Testis (tissue), 2 donors: ENCODE measurements at regions not wholly inside any gene's neighbourhood (a gene's known extent, or its start where the extent isn't known, plus 50 kb on each side); places are given as distances from the start of the nearest gene placed in this dataset.

Source experiments
- CTCF ChIP-seq, 3 experiments: fragments of 450-650 bp in 2 of 3; fragments of 200-600 bp in 1 of 3; sonication (generic) in 1 of 3; IDR thresholded peaks; one replicate each; pipeline ENCODE4 v1.5.1; 2016 to 2019; ENCODE audit warnings: antibody characterized with exemption in 3 of 3, mild to moderate bottlenecking in 2 of 3, moderate library complexity in 1 of 3
- POLR2A ChIP-seq: fragments of 450-650 bp; IDR thresholded peaks from one replicate; pipeline ENCODE4 v1.6.1; 2017; ENCODE audit warnings: antibody characterized with exemption, mild to moderate bottlenecking, moderate library complexity

- TF ChIP-seq CTCF (IDR thresholded peaks at IDR 0.05): no peak
- no peak for TF ChIP-seq POLR2A
Measured at GRCh38 chr3:170651260-170651845, 65.5 kb upstream of the SLC7A14 start.
